ENCODE measurements at regions not wholly inside any gene's neighbourhood (a gene's known extent, or its start where the extent isn't known, plus 50 kb on each side); places are given as distances from the start of the nearest gene placed in this dataset.

GRCh38 chr10:28054228-28054860 is 55.5 kb upstream of the ODAD2 start:
- no peak for TF ChIP-seq CTCF (conservative IDR thresholded peaks at IDR 0.05; ENCODE audit: low read depth, low read length)
- no peak overlapping the region for H3K4me3 ChIP-seq (ENCODE audit: low read depth, low read length)
- peak; percentile 90 for DNase-seq (ENCODE audit: low read depth)

GRCh38 chr10:28049286-28049685 is 50.4 kb upstream of the ODAD2 start:
- H3K4me3 ChIP-seq (ENCODE audit: low read depth, low read length): no peak overlapping the region
- no peak for TF ChIP-seq CTCF (conservative IDR thresholded peaks at IDR 0.05; ENCODE audit: low read depth, low read length)
- no peak for DNase-seq (ENCODE audit: low read depth)

All from choroid plexus epithelial cell (primary cell).